HCT116 (cell line): ENCODE measurements at regions not wholly inside any gene's neighbourhood (a gene's known extent, or its start where the extent isn't known, plus 50 kb on each side); places are given as distances from the start of the nearest gene placed in this dataset.

Experiments used
- ATAC-seq: fragments of 200-7000 bp; cut with Tn5 transposase; 2 replicates; pipeline ENCODE4 v1.9.1; 2020; ENCODE audit warnings: mild to moderate bottlenecking, moderate library complexity
- BruUV-seq: library from RNA; stranded (reverse); fragments of 400-500 nt; replicated peaks from 2 replicates; lab custom pipeline; 2021; lab: Mats Ljungman, UMichigan
- CTCF ChIA-PET: fragments of 300-600 bp; sonication (Branson Sonifier 250); formaldehyde crosslinking; loops from one replicate; lab custom pipeline; 2021; ENCODE audit warnings: antibody characterized with exemption; lab: Charles Lee
- POLR2A ChIA-PET: fragments of 300-600, 350-600 bp; sonication (Branson Sonifier 250); formaldehyde crosslinking; loops from one replicate; lab custom pipeline; 2021; ENCODE audit warnings: antibody characterized with exemption; lab: Charles Lee
- RAD21 ChIA-PET, 2 experiments: fragments of 300-600 bp; sonication (Branson Sonifier 250); formaldehyde crosslinking; loops; one replicate each; lab custom pipeline; 2023; ENCODE audit warnings: low total read pairs in 2 of 2; ENCODE audit not compliant: uncharacterized antibody in 2 of 2, unreplicated experiment in 2 of 2, low non-redundant PET in 1 of 2; lab: Charles Lee
- DNase-seq: peaks from one replicate; pipeline ENCODE4 v3.0.0-alpha.2; 2010; ENCODE audit warnings: low read depth, low spot score
- H2AFZ ChIP-seq: fragments of 200-600 bp; shearing (Covaris generic), sonication (generic); 2 replicates; pipeline ENCODE4 v1.6.1; 2017; ENCODE audit warnings: low read depth, mixed run types, mixed read lengths, antibody characterized with exemption, low read length; ENCODE audit not compliant: poor library complexity, severe bottlenecking
- H3K27ac ChIP-seq: 2 replicates; pipeline ENCODE4 v1.5.1; 2012; ENCODE audit warnings: low read depth, low read length
- H3K27me3 ChIP-seq: fragments of 200-600 bp; sonication (generic); 2 replicates; pipeline ENCODE4 v1.6.1; 2016; ENCODE audit warnings: mixed run types, low read length, mixed read lengths; ENCODE audit not compliant: insufficient read depth
- H3K36me3 ChIP-seq, 2 experiments: fragments of 200-500 bp in 1 of 2; fragments of 200-600 bp in 1 of 2; sonication (Bioruptor generic) in 1 of 2; sonication (generic) in 1 of 2; 2 replicates each; pipeline versions ENCODE4 v1.5.1 to v1.6.1; 2014 to 2016; ENCODE audit warnings: low read length in 2 of 2, inconsistent platforms in 1 of 2, mixed read lengths in 1 of 2, mixed run types in 1 of 2; ENCODE audit not compliant: insufficient read depth in 2 of 2, control insufficient read depth in 1 of 2
- H3K4me1 ChIP-seq, 2 experiments: fragments of 200-600 bp in 1 of 2; sonication (generic) in 1 of 2; 2 replicates each; pipeline versions ENCODE4 v1.5.1 to v1.6.1; 2012 to 2017; ENCODE audit warnings: low read length in 2 of 2, inconsistent platforms in 1 of 2, mild to moderate bottlenecking in 1 of 2, mixed read lengths in 1 of 2, mixed run types in 1 of 2, moderate library complexity in 1 of 2; ENCODE audit not compliant: insufficient read depth in 2 of 2, control insufficient read depth in 1 of 2
- H3K4me2 ChIP-seq: fragments of 200-600 bp; sonication (generic); 2 replicates; pipeline ENCODE4 v1.6.1; 2017; ENCODE audit warnings: mixed run types, low read length, mixed read lengths
- H3K4me3 ChIP-seq, 2 experiments: fragments of 200-600 bp in 1 of 2; sonication (generic) in 1 of 2; replicated peaks in 1 of 2; 2 replicates each; pipeline ENCODE4 v1.5.1; 2011 to 2016; ENCODE audit warnings: low read length in 2 of 2, control low read depth in 1 of 2, low read depth in 1 of 2, mild to moderate bottlenecking in 1 of 2, mixed read lengths in 1 of 2, mixed run types in 1 of 2
- H3K79me2 ChIP-seq: fragments of 200-600 bp; sonication (generic); 2 replicates; pipeline ENCODE4 v1.6.1; 2017; ENCODE audit warnings: mild to moderate bottlenecking, mixed run types, low read length, moderate library complexity, mixed read lengths; ENCODE audit not compliant: insufficient read depth
- H3K9ac ChIP-seq: fragments of 200-600 bp; sonication (generic); 2 replicates; pipeline ENCODE4 v1.6.1; 2016; ENCODE audit warnings: low read length, mixed read lengths
- H3K9me2 ChIP-seq: fragments of 200-600 bp; sonication (generic), shearing (Covaris generic); 2 replicates; pipeline ENCODE4 v1.6.1; 2017; ENCODE audit warnings: mixed run types, mild to moderate bottlenecking, moderate library complexity; ENCODE audit not compliant: insufficient read depth
- H3K9me3 ChIP-seq, 2 experiments: fragments of 200-500 bp in 1 of 2; fragments of 200-600 bp in 1 of 2; sonication (Bioruptor generic) in 1 of 2; sonication (generic) in 1 of 2; 2 replicates each; pipeline ENCODE4 v1.6.1; 2014 to 2017; ENCODE audit warnings: low read length in 2 of 2, mixed read lengths in 2 of 2, inconsistent platforms in 1 of 2, low read depth in 1 of 2, mild to moderate bottlenecking in 1 of 2, mixed run types in 1 of 2, moderate library complexity in 1 of 2; ENCODE audit not compliant: control insufficient read depth in 1 of 2, insufficient read depth in 1 of 2
- H4K20me1 ChIP-seq: fragments of 200-600 bp; sonication (generic), shearing (Covaris generic); 2 replicates; pipeline ENCODE4 v1.6.1; 2017; ENCODE audit warnings: mixed run types, mild to moderate bottlenecking, moderate library complexity; ENCODE audit not compliant: insufficient read depth
- EZH2 ChIP-seq: fragments of 200-600 bp; sonication (generic); IDR thresholded peaks from 2 replicates; pipeline ENCODE4 v1.6.1; 2017; ENCODE audit warnings: antibody characterized with exemption, mixed run types
- FOSL1 ChIP-seq: IDR thresholded peaks from 2 replicates; pipeline ENCODE4 v1.6.1; 2012; ENCODE audit warnings: low read depth
- RAD21 ChIP-seq: IDR thresholded peaks from 2 replicates; pipeline ENCODE4 v1.6.1; 2012; ENCODE audit warnings: low read depth, mild to moderate bottlenecking
- SIN3A ChIP-seq: IDR thresholded peaks from 2 replicates; pipeline ENCODE4 v1.6.1; 2012; ENCODE audit warnings: low read depth
- SRF ChIP-seq: IDR thresholded peaks from 2 replicates; pipeline ENCODE4 v1.6.1; 2012; ENCODE audit warnings: low read depth
- ZFX ChIP-seq: fragments of 450-650 bp; IDR thresholded peaks from 2 replicates; pipeline ENCODE4 v1.6.1; 2017
- intact Hi-C: fragments of 100-400 bp; cut with micrococcal nuclease; formaldehyde crosslinking; loops from 2 replicates; pipeline ENCODE4 v1.10.0; 2022
- TF ChIP-seq, protein P1 (sequence below), 3 experiments: fragments of 200-600 bp in 1 of 3; sonication (generic) in 1 of 3; IDR thresholded peaks in 2 of 3; conservative IDR thresholded peaks in 1 of 3; 2 replicates each; pipeline ENCODE4 v1.5.1; 2012 to 2017; ENCODE audit warnings: low read depth in 2 of 3, low read length in 2 of 3, antibody characterized with exemption in 1 of 3, borderline replicate concordance in 1 of 3, control low read depth in 1 of 3, mild to moderate bottlenecking in 1 of 3, mixed read lengths in 1 of 3, mixed run types in 1 of 3, moderate library complexity in 1 of 3; ENCODE audit not compliant: insufficient read depth in 1 of 3
- TF ChIP-seq, protein P2 (sequence below): IDR thresholded peaks from 2 replicates; pipeline ENCODE4 v1.6.1; 2011; ENCODE audit warnings: mild to moderate bottlenecking, low read length, moderate library complexity; ENCODE audit not compliant: insufficient replicate concordance; ENCODE audit errors: extremely low read depth

DNA sequence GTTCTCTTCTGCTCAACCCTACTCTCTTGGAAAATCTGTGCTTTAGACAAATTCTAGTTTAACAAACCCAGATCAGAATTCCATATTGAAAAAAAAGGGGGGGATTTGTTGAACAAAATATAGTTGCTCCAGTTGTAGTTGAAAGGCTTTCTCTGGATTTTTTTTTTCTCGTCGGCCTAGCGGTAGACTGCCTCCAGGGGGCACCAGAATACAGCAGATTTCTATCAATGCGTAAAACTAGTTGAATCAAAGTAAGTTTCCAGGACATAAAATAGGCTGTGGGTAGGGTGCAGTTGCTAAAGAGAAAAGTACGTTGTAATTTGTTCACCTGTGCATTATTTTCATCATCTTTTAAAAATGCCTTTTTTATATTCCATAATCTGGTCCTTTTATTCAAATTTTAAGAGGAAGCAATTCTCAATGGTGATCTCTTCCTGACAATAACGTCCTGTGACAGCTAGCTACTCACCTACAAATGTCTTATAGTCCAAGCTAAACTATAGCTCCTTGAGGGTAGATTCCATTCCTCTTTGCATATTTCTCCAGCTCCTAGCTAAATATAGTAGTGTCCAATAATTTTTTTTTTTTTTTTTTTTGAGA is 105.4 kb downstream of the PERP start:
- Histone ChIP-seq H3K4me3 (no peak overlapping the region), H3K9me2 (no peaks in the 10 kb centered on the region), H3K4me2 (no peak overlapping the region), H4K20me1 (no peaks in the 10 kb centered on the region), H3K9ac (no peak overlapping the region), H3K36me3 (no peaks in the 10 kb centered on the region), H3K4me1 (peaks cover 0 to 10% of the 10 kb centered on the region in 2 experiments; a peak in 3 of 4 replicates), H3K9me3 (no peaks in the 10 kb centered on the region), H3K79me2 (no peaks in the 10 kb centered on the region), H3K27ac (no peak overlapping the region), H2AFZ (peak overlapping the region; percentile 63), H3K27me3 (no peaks in the 10 kb centered on the region)
- POLR2A ChIA-PET = interaction anchor here (2.2 kb wide), 1 partner anchor 107 kb away, joined by 10 read pairs; no protein-coding TSS in a partner anchor
- CTCF ChIA-PET = interaction anchor here (8.7 kb wide), 1 partner anchor 107 kb away, joined by 102 read pairs; no protein-coding TSS in a partner anchor
- peak; percentile 52; the same call in 1 of the 2 replicates for ATAC-seq
- DNase-seq = peak; percentile 48
- BruUV-seq = no TSS peak
- no peak for TF ChIP-seq EZH2
- TF ChIP-seq RAD21 = peak; percentile 95
- TF ChIP-seq FOSL1 = no peak
- no peak for TF ChIP-seq ZFX
- no peak for TF ChIP-seq SRF
- no peak for TF ChIP-seq SIN3A
- TF ChIP-seq, protein P1, sequence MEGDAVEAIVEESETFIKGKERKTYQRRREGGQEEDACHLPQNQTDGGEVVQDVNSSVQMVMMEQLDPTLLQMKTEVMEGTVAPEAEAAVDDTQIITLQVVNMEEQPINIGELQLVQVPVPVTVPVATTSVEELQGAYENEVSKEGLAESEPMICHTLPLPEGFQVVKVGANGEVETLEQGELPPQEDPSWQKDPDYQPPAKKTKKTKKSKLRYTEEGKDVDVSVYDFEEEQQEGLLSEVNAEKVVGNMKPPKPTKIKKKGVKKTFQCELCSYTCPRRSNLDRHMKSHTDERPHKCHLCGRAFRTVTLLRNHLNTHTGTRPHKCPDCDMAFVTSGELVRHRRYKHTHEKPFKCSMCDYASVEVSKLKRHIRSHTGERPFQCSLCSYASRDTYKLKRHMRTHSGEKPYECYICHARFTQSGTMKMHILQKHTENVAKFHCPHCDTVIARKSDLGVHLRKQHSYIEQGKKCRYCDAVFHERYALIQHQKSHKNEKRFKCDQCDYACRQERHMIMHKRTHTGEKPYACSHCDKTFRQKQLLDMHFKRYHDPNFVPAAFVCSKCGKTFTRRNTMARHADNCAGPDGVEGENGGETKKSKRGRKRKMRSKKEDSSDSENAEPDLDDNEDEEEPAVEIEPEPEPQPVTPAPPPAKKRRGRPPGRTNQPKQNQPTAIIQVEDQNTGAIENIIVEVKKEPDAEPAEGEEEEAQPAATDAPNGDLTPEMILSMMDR (IDR thresholded peaks at IDR 0.05 in 2 of 3, conservative IDR thresholded peaks at IDR 0.05 in 1 of 3; ENCODE audit: borderline replicate concordance in 1 of 3, insufficient read depth in 1 of 3, low read depth in 2 of 3, low read length in 2 of 3) = peak; percentile 86 to 95 (median 92)
- TF ChIP-seq, protein P2, sequence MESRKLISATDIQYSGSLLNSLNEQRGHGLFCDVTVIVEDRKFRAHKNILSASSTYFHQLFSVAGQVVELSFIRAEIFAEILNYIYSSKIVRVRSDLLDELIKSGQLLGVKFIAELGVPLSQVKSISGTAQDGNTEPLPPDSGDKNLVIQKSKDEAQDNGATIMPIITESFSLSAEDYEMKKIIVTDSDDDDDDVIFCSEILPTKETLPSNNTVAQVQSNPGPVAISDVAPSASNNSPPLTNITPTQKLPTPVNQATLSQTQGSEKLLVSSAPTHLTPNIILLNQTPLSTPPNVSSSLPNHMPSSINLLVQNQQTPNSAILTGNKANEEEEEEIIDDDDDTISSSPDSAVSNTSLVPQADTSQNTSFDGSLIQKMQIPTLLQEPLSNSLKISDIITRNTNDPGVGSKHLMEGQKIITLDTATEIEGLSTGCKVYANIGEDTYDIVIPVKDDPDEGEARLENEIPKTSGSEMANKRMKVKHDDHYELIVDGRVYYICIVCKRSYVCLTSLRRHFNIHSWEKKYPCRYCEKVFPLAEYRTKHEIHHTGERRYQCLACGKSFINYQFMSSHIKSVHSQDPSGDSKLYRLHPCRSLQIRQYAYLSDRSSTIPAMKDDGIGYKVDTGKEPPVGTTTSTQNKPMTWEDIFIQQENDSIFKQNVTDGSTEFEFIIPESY = no peak
- intact Hi-C loops = loop anchor here (1.0 to 10.0 kb wide), 4 partner anchors 107 to 1363 kb away; partner anchors contain the start of gene HEBP2
- RAD21 ChIA-PET = interaction anchor here (0.7 to 2.9 kb wide), 2 partner anchors 107 to 190 kb away, joined by 3 to 13 read pairs; no protein-coding TSS in a partner anchor
